ENCODE measurements at regions not wholly inside any gene's neighbourhood (a gene's known extent, or its start where the extent isn't known, plus 50 kb on each side); places are given as distances from the start of the nearest gene placed in this dataset.

DNA sequence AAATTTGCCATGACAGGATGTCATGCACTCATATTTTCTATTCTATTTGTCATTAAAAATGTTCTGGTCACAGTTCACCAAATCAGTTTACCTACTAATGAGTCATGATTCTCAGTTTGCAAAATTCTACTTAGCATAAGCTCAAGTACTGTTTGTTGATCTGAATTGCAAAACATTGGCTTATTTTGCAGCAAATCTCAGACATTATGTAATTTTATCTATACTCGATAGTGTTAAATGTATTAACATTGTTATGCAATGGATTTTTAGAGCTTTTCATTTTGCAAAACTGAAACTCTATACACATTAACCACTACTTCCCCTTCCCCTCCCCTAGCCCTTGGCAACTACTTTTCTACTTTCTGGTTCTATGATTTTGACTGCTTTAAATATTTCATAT lies 213.8 kb upstream of the ZFP64 start:
- TF ChIP-seq EZH2 (IDR thresholded peaks at IDR 0.05; ENCODE audit: low read length, missing control alignments) (no peak), CTCF (conservative IDR thresholded peaks at IDR 0.05 in 1 of 2, IDR thresholded peaks at IDR 0.05 in 1 of 2; ENCODE audit: low read depth in 1 of 2, low read length in 2 of 2) (no peak)
